Natural killer cell treated with Interleukin-12 subunit alpha and Interleukin-12 subunit beta and Interleukin-15 and Interleukin-18, amount 100 ng/mL, for 72 hours (primary cell): ENCODE measurements at regions not wholly inside any gene's neighbourhood (a gene's known extent, or its start where the extent isn't known, plus 50 kb on each side); places are given as distances from the start of the nearest gene placed in this dataset.
A peak's percentile ranks its signal among the peaks of the same experiment; 100 is the strongest.
"Not testable (repeated sequence)": the region's sequence is repeated elsewhere in the genome, so short reads cannot be mapped to it uniquely, and the experiment has no call there.

Source experiments
- ATAC-seq, 2 donors: fragments of 150-1000 bp; cut with Tn5 transposase in 1 of 2; sonication (Bioruptor Pico), chemical (Tn5 transposase) in 1 of 2; 2 replicates each; pipeline ENCODE4 v1.10.0; 2021
- DNase-seq: peaks from one replicate; pipeline ENCODE4 v3.0.0; 2022; ENCODE audit warnings: low spot score
- H3K27ac Mint-ChIP-seq, 2 donors: 1 replicate in 1 of 2; 2 replicates in 1 of 2; pipeline ENCODE4 v1.8.0; 2022; ENCODE audit warnings: mixed read lengths in 2 of 2, mild to moderate bottlenecking in 1 of 2, moderate library complexity in 1 of 2
- H3K27me3 Mint-ChIP-seq, 2 donors: 1 replicate in 1 of 2; 2 replicates in 1 of 2; pipeline ENCODE4 v1.8.0; 2022; ENCODE audit warnings: mixed read lengths in 2 of 2
- H3K36me3 Mint-ChIP-seq: one replicate; pipeline ENCODE4 v1.8.0; 2022; ENCODE audit warnings: mixed read lengths
- H3K4me1 Mint-ChIP-seq, 2 donors: 1 replicate in 1 of 2; 2 replicates in 1 of 2; pipeline ENCODE4 v1.8.0; 2022; ENCODE audit warnings: low read depth in 2 of 2, mixed read lengths in 2 of 2, mild to moderate bottlenecking in 1 of 2
- H3K4me3 Mint-ChIP-seq: one replicate; pipeline ENCODE4 v1.8.0; 2022; ENCODE audit warnings: mixed read lengths
- H3K9me3 Mint-ChIP-seq: 2 replicates; pipeline ENCODE4 v1.8.0; 2022; ENCODE audit warnings: mixed read lengths

DNA sequence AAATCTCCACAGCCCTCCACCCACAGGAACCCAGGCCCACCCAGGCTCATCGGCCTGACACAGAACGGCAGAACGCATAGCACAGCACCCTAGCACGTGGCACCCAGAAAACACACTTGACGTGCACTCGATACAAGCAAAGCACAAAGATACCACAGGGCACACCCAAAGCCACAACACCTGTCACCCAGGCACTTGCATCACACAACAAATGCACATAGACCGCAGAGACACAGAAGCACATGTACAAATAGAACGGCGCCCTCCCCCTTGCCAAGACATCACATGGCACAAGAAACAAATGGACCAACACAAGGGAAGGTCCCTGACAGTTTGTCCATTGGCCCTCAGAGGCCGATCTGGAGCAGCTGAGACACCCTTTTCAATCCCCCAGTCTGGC is 147.7 kb upstream of the WSCD1 start:
- no peak for DNase-seq
- H3K4me1 Mint-ChIP-seq: no peaks in the 10 kb centered on the region
- H3K9me3 Mint-ChIP-seq: no peaks in the 10 kb centered on the region
- H3K27me3 Mint-ChIP-seq: peaks cover 10 to 15% of the 10 kb centered on the region in 2 donors
- no peak overlapping the region for H3K27ac Mint-ChIP-seq
- no peaks in the 10 kb centered on the region for H3K36me3 Mint-ChIP-seq
- peak in 1 of 2 donors; percentile 11 for ATAC-seq
- H3K4me3 Mint-ChIP-seq: no peak overlapping the region

DNA sequence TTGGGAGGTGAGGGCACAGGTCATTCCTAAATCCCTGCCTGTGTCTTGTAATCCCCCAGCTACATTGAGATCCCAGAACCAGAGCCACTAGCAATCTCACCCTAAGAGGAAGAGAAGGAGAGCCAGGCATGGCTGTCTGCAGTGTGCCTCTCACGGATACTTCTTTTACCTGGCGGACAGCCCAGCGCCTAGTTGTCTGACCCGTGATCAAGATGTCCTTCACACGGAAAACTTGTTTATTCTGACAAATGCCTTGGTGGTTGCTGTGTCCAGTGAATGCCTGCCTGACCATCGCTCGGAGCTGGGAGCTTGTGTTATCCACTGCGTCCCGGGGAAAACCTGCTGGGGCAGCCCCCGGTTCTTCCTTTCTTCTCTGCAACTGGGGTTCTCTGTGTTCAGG is 140.5 kb upstream of the WSCD1 start:
- Mint-ChIP-seq H3K4me3 (no peak overlapping the region), H3K4me1 (no peaks in the 10 kb centered on the region), H3K36me3 (peaks cover 5% of the 10 kb centered on the region), H3K27me3 (peaks cover 14 to 15% of the 10 kb centered on the region in 2 donors), H3K27ac (no peak overlapping the region), H3K9me3 (no peaks in the 10 kb centered on the region)
- ATAC-seq: no peak
- no peak for DNase-seq

- peaks cover 14 to 21% of the 10 kb centered on the region in 2 donors for H3K27me3 Mint-ChIP-seq
- not testable (repeated sequence) for H3K4me3 Mint-ChIP-seq, H3K9me3 Mint-ChIP-seq, H3K27ac Mint-ChIP-seq, H3K36me3 Mint-ChIP-seq, DNase-seq, ATAC-seq, H3K4me1 Mint-ChIP-seq
Observed at GRCh38 chr17:5930555-5930954, 139.6 kb upstream of the WSCD1 start.

DNA sequence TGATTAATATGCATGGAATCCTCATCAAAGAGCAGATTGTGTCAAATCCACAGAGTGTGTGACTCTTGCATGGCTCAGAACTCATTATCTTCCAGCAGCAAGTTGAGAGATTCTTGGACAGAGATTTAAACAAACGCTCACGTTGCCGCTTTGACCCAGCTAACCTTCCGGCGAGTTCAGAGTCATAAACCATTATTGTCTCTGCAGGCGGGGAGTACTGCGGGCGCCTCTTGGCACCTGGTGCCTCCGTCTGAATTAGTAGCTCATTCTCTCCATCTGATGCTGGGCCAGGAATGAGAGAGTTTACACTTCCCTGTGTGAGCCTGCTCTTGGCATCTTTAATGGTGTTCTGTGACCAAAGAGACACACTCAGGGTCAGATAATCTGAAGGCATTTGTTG is 138.6 kb upstream of the WSCD1 start:
- no peak for DNase-seq
- H3K36me3 Mint-ChIP-seq: peaks cover 5% of the 10 kb centered on the region
- H3K27me3 Mint-ChIP-seq: peaks cover 13 to 26% of the 10 kb centered on the region in 2 donors

DNA sequence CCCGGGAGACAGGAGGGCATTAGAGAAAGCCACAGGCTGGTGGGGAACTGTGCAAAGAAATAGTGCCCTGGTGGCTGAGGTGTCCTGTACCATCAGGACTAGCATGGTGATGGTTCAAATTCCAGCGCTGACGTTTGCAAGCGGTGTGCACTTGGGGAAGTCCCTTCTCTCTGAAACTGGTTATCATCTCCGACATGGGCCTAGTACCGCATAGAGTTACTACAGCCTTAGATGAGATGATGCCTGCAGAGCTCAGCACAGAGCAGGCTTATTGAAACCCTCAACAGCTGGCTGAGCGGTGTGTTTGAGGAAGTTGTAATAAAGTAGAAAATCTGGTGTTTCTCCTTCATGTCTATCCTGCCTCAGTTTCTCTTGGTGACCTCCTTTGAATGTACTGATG is 136.7 kb upstream of the WSCD1 start:
- ATAC-seq: no peak
- peaks cover 6 to 19% of the 10 kb centered on the region in 2 donors for H3K27me3 Mint-ChIP-seq

More for the DNA sequence above, 138.6 kb upstream of the WSCD1 start:
- H3K4me1 Mint-ChIP-seq: no peaks in the 10 kb centered on the region
- ATAC-seq: no peak
- no peaks in the 10 kb centered on the region for H3K9me3 Mint-ChIP-seq
- H3K27ac Mint-ChIP-seq: no peak overlapping the region
- no peak overlapping the region for H3K4me3 Mint-ChIP-seq

GRCh38 chr17:5941258-5941657 is 128.9 kb upstream of the WSCD1 start:
- Mint-ChIP-seq H3K27ac (no peak overlapping the region), H3K4me3 (no peak overlapping the region), H3K9me3 (no peaks in the 10 kb centered on the region), H3K36me3 (no peaks in the 10 kb centered on the region), H3K27me3 (peaks cover 24 to 27% of the 10 kb centered on the region in 2 donors), H3K4me1 (no peaks in the 10 kb centered on the region)
- no peak for ATAC-seq
- DNase-seq: no peak

More for the DNA sequence above, 136.7 kb upstream of the WSCD1 start:
- Mint-ChIP-seq H3K9me3 (no peaks in the 10 kb centered on the region), H3K4me1 (no peaks in the 10 kb centered on the region), H3K27ac (no peak overlapping the region), H3K36me3 (peaks cover 5% of the 10 kb centered on the region), H3K4me3 (no peak overlapping the region)
- DNase-seq: no peak

GRCh38 chr17:5942687-5943086 is 127.5 kb upstream of the WSCD1 start:
- Mint-ChIP-seq H3K36me3 (no peaks in the 10 kb centered on the region), H3K4me3 (no peak overlapping the region), H3K4me1 (no peaks in the 10 kb centered on the region), H3K27ac (no peak overlapping the region), H3K27me3 (peaks cover 35 to 37% of the 10 kb centered on the region in 2 donors), H3K9me3 (no peaks in the 10 kb centered on the region)
- DNase-seq: no peak
- no peak for ATAC-seq

GRCh38 chr17:5943232-5943631 is 126.9 kb upstream of the WSCD1 start:
- H3K36me3 Mint-ChIP-seq: no peaks in the 10 kb centered on the region
- ATAC-seq: no peak
- H3K27me3 Mint-ChIP-seq: peaks cover 35 to 37% of the 10 kb centered on the region in 2 donors

DNA sequence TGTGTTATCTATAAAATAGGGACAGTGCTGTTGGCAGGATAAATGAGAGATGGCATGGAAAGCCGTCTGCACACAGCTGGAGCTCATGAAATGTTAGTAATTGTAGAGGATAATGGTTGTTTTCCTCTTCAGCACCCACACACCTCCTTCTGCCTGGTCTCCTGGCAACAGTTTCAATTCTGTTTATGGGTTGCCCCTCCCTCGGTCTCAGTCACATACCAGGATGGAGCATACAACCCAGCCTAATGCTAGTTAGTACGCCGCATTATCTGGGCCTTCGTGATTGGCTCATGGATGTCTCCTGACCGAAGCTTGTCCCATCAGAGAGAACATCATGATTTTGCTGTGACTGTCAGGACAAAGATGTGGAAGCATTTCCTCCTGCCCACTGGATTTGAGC is 126.2 kb upstream of the WSCD1 start:
- DNase-seq (no peak), ATAC-seq (no peak)
- Mint-ChIP-seq H3K27ac (no peak overlapping the region), H3K9me3 (no peaks in the 10 kb centered on the region), H3K4me3 (no peak overlapping the region), H3K27me3 (peaks cover 37% of the 10 kb centered on the region in 2 donors), H3K4me1 (no peaks in the 10 kb centered on the region), H3K36me3 (no peaks in the 10 kb centered on the region)

More at GRCh38 chr17:5943232-5943631, 126.9 kb upstream of the WSCD1 start:
- H3K4me3 Mint-ChIP-seq: no peak overlapping the region
- no peaks in the 10 kb centered on the region for H3K4me1 Mint-ChIP-seq
- no peak overlapping the region for H3K27ac Mint-ChIP-seq
- no peaks in the 10 kb centered on the region for H3K9me3 Mint-ChIP-seq
- DNase-seq: no peak

GRCh38 chr17:5947701-5948180 is 122.4 kb upstream of the WSCD1 start:
- no peak overlapping the region for H3K4me3 Mint-ChIP-seq
- H3K27ac Mint-ChIP-seq: no peak overlapping the region
- H3K4me1 Mint-ChIP-seq: no peaks in the 10 kb centered on the region
- peaks cover 41 to 59% of the 10 kb centered on the region in 2 donors for H3K27me3 Mint-ChIP-seq
- no peaks in the 10 kb centered on the region for H3K9me3 Mint-ChIP-seq
- no peaks in the 10 kb centered on the region for H3K36me3 Mint-ChIP-seq
- no peak for ATAC-seq
- no peak for DNase-seq

DNA sequence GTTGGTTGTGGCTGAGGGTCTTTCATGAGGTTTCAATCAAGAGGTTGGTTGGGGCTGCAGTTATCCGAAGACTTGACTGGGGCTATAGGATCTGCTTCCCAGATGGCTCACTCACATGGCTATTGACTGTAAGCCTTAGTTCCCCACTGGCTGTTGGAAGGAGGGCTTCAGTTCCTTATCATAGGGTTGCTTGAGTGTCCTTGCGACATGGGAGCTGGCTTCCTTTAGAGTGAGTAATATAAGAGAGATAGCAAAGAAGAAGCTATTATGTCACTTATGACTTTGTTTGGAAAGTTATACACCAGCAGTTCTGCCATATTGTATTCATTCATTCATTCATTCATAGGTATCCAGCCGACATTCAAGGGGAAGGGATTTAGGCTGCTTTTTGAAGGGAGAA is 121.4 kb upstream of the WSCD1 start:
- DNase-seq (no peak), ATAC-seq (no peak)
- Mint-ChIP-seq H3K4me3 (no peak overlapping the region), H3K27me3 (peaks cover 34 to 50% of the 10 kb centered on the region in 2 donors), H3K27ac (no peak overlapping the region), H3K4me1 (no peaks in the 10 kb centered on the region), H3K9me3 (no peaks in the 10 kb centered on the region), H3K36me3 (no peaks in the 10 kb centered on the region)

DNA sequence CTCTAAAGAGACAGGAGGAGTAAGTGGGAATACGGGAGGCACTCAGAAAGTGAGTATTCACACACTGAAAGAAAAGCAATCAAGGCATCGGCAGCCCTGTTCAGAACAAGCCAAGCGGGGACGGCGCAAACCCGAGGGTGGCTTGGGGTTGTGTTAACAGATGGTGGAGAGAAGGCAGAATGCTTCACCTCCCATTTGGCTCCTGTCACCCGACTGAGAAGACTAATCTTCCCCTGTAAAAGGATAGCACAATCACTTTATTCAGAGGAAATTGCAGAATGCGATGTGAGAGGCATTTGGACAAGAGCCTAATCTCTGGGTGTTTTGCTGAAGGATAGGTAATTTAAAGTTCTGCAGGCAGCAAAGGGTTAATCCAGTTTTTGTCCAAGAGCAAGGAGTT is 119.3 kb upstream of the WSCD1 start:
- Mint-ChIP-seq H3K9me3 (no peaks in the 10 kb centered on the region), H3K4me1 (no peaks in the 10 kb centered on the region), H3K4me3 (no peak overlapping the region), H3K36me3 (no peaks in the 10 kb centered on the region), H3K27ac (no peak overlapping the region), H3K27me3 (peaks cover 37 to 61% of the 10 kb centered on the region in 2 donors)
- ATAC-seq (no peak), DNase-seq (no peak)

DNA sequence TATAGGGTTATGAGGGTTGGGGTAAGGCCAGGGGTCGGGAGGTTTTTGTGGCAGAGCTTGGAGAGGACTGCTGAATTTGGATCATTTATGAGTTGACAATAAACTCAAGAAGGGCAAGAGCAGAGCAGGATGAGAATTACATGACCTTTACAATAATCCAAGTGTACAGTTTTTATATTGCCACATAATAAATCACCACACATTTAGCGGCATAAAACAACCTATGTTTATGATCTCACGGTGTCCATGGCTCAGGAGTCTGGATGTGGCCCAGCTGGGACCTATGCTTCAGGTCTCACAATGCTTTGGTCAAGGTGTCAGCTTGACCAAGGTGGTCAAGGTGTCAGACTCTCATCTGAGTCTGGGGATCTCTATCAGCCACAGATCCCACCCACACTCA is 118.3 kb upstream of the WSCD1 start:
- Mint-ChIP-seq H3K27me3 (peaks cover 31 to 54% of the 10 kb centered on the region in 2 donors), H3K27ac (no peak overlapping the region)
- no peak for ATAC-seq

GRCh38 chr17:5952518-5952917 is 117.7 kb upstream of the WSCD1 start:
- H3K27ac Mint-ChIP-seq: no peak overlapping the region
- no peaks in the 10 kb centered on the region for H3K4me1 Mint-ChIP-seq
- DNase-seq: no peak
- peaks cover 29 to 48% of the 10 kb centered on the region in 2 donors for H3K27me3 Mint-ChIP-seq
- H3K9me3 Mint-ChIP-seq: no peaks in the 10 kb centered on the region
- H3K4me3 Mint-ChIP-seq: no peak overlapping the region
- no peaks in the 10 kb centered on the region for H3K36me3 Mint-ChIP-seq
- no peak for ATAC-seq

More for the DNA sequence above, 118.3 kb upstream of the WSCD1 start:
- H3K4me3 Mint-ChIP-seq: no peak overlapping the region
- no peaks in the 10 kb centered on the region for H3K36me3 Mint-ChIP-seq
- no peak for DNase-seq
- H3K4me1 Mint-ChIP-seq: no peaks in the 10 kb centered on the region
- H3K9me3 Mint-ChIP-seq: no peaks in the 10 kb centered on the region

DNA sequence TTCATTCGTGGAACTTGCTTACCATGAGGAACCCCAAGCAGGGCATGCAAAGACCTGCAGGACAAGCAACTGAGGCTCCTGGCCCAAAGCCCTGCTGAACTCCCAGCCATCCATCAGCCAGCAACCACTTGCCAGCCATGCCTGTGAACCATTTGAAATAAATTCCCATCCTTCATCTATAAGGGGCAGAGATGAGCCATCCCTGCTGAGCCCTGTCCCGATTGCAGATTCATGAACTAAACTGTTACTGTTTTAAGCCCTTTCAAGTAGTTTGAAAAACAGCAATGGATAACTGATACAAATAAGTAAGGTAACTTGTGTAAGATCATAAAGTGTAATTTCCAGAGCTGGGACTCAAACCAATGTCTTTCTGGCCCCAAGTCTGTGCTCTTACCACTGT is 114.4 kb upstream of the WSCD1 start:
- ATAC-seq (no peak), DNase-seq (no peak)
- H3K27ac Mint-ChIP-seq: no peak overlapping the region
- H3K4me1 Mint-ChIP-seq: no peaks in the 10 kb centered on the region
- H3K36me3 Mint-ChIP-seq: no peaks in the 10 kb centered on the region
- peaks cover 22 to 47% of the 10 kb centered on the region in 2 donors for H3K27me3 Mint-ChIP-seq
- H3K9me3 Mint-ChIP-seq: no peaks in the 10 kb centered on the region
- H3K4me3 Mint-ChIP-seq: no peak overlapping the region
